ENCODE measurements at regions not wholly inside any gene's neighbourhood (a gene's known extent, or its start where the extent isn't known, plus 50 kb on each side); places are given as distances from the start of the nearest gene placed in this dataset.
"Not testable (repeated sequence)": the region's sequence is repeated elsewhere in the genome, so short reads cannot be mapped to it uniquely, and the experiment has no call there.

GRCh38 chr3:137148917-137149316, 191.1 kb downstream of the IL20RB start:
- no peak for TF ChIP-seq CTCF (IDR thresholded peaks at IDR 0.05; ENCODE audit: insufficient read depth, missing control alignments)
- no peak for DNase-seq (ENCODE audit: insufficient read length, low spot score)
- FAIRE-seq: no peak

- DNase-seq (ENCODE audit: insufficient read length, low spot score) (no peak), FAIRE-seq (peak; percentile 53)
- no peak for TF ChIP-seq CTCF (IDR thresholded peaks at IDR 0.05; ENCODE audit: insufficient read depth, missing control alignments)
Observed at GRCh38 chr3:137150825-137151224, 193.0 kb downstream of the IL20RB start.

GRCh38 chr3:137153046-137153445, 195.3 kb downstream of the IL20RB start:
- FAIRE-seq: not testable (repeated sequence)

GRCh38 chr3:137163241-137163871, 205.6 kb downstream of the IL20RB start:
- FAIRE-seq (no peak), DNase-seq (ENCODE audit: insufficient read length, low spot score) (no peak)
- TF ChIP-seq CTCF (IDR thresholded peaks at IDR 0.05; ENCODE audit: insufficient read depth, missing control alignments): no peak

More at GRCh38 chr3:137153046-137153445, 195.3 kb downstream of the IL20RB start:
- not testable (repeated sequence) for DNase-seq (ENCODE audit: insufficient read length, low spot score)

- FAIRE-seq (no peak), DNase-seq (ENCODE audit: insufficient read length, low spot score) (no peak)
- no peak for TF ChIP-seq CTCF (IDR thresholded peaks at IDR 0.05; ENCODE audit: insufficient read depth, missing control alignments)
Observed at GRCh38 chr3:137163958-137164357, 206.2 kb downstream of the IL20RB start.

GRCh38 chr3:137165117-137165806, 207.5 kb downstream of the IL20RB start:
- FAIRE-seq (no peak), DNase-seq (ENCODE audit: insufficient read length, low spot score) (no peak)
- no peak for TF ChIP-seq CTCF (IDR thresholded peaks at IDR 0.05; ENCODE audit: insufficient read depth, missing control alignments)

- no peak for DNase-seq (ENCODE audit: insufficient read length, low spot score)
- no peak for FAIRE-seq
- no peak for TF ChIP-seq CTCF (IDR thresholded peaks at IDR 0.05; ENCODE audit: insufficient read depth, missing control alignments)
Observed at GRCh38 chr3:137171834-137172603, 214.2 kb downstream of the IL20RB start.
